Glutamatergic neuron (in vitro differentiated cells): ENCODE measurements at regions not wholly inside any gene's neighbourhood (a gene's known extent, or its start where the extent isn't known, plus 50 kb on each side); places are given as distances from the start of the nearest gene placed in this dataset.

ENCODE experiments used
- DNase-seq: peaks from one replicate; pipeline ENCODE4 v3.0.0; 2022
- H3K27ac Mint-ChIP-seq: one replicate; pipeline ENCODE4 v1.8.0; 2020; ENCODE audit warnings: mild to moderate bottlenecking, mixed read lengths, inconsistent platforms; ENCODE audit not compliant: unreplicated experiment
- H3K27me3 Mint-ChIP-seq: one replicate; pipeline ENCODE4 v1.8.0; 2020; ENCODE audit warnings: mild to moderate bottlenecking, moderate library complexity, mixed read lengths, inconsistent platforms; ENCODE audit not compliant: unreplicated experiment
- H3K36me3 Mint-ChIP-seq: one replicate; pipeline ENCODE4 v1.8.0; 2020; ENCODE audit warnings: mild to moderate bottlenecking, mixed read lengths, inconsistent platforms; ENCODE audit not compliant: unreplicated experiment
- H3K4me1 Mint-ChIP-seq: one replicate; pipeline ENCODE4 v1.8.0; 2020; ENCODE audit warnings: mild to moderate bottlenecking, low read depth, mixed read lengths, inconsistent platforms; ENCODE audit not compliant: unreplicated experiment
- H3K4me3 Mint-ChIP-seq: one replicate; pipeline ENCODE4 v1.8.0; 2020; ENCODE audit warnings: mild to moderate bottlenecking, mixed read lengths, inconsistent platforms; ENCODE audit not compliant: unreplicated experiment
- H3K9me3 Mint-ChIP-seq: one replicate; pipeline ENCODE4 v1.8.0; 2020; ENCODE audit warnings: mild to moderate bottlenecking, moderate library complexity, mixed read lengths, inconsistent platforms; ENCODE audit not compliant: unreplicated experiment
- TF ChIP-seq, protein P1 (sequence below): fragments of 200-600 bp; sonication (generic); IDR thresholded peaks from one replicate; pipeline ENCODE4 v1.5.0; 2021; ENCODE audit not compliant: partially characterized antibody, unreplicated experiment

DNA sequence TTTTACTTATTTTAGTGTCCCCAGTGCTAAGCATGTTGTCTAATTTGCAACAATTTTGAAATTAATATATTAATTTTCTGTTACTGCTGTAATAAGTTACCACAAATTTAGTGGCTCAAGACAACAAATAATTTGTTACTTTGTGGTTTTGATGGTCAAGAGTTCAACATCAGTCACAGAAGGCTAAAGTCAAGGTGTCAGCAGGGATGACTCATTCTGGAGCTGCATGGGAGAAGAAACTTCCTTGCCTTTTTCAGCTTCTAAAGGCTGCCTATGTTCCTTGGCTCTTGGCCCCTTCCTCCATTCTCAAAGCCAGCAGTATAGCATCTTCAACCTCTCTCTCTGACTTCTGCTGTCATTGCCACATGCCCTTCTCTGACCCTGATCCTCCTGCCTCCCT is 271.8 kb downstream of the HLX start:
- DNase-seq, result no peak
- no peaks in the 10 kb centered on the region for H3K36me3 Mint-ChIP-seq
- TF ChIP-seq, protein P1, sequence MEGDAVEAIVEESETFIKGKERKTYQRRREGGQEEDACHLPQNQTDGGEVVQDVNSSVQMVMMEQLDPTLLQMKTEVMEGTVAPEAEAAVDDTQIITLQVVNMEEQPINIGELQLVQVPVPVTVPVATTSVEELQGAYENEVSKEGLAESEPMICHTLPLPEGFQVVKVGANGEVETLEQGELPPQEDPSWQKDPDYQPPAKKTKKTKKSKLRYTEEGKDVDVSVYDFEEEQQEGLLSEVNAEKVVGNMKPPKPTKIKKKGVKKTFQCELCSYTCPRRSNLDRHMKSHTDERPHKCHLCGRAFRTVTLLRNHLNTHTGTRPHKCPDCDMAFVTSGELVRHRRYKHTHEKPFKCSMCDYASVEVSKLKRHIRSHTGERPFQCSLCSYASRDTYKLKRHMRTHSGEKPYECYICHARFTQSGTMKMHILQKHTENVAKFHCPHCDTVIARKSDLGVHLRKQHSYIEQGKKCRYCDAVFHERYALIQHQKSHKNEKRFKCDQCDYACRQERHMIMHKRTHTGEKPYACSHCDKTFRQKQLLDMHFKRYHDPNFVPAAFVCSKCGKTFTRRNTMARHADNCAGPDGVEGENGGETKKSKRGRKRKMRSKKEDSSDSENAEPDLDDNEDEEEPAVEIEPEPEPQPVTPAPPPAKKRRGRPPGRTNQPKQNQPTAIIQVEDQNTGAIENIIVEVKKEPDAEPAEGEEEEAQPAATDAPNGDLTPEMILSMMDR, result no peak
- H3K27me3 Mint-ChIP-seq, result no peaks in the 10 kb centered on the region
- H3K27ac Mint-ChIP-seq, result no peak overlapping the region
- no peaks in the 10 kb centered on the region for H3K9me3 Mint-ChIP-seq
- H3K4me1 Mint-ChIP-seq, result no peaks in the 10 kb centered on the region
- H3K4me3 Mint-ChIP-seq, result no peak overlapping the region

DNA sequence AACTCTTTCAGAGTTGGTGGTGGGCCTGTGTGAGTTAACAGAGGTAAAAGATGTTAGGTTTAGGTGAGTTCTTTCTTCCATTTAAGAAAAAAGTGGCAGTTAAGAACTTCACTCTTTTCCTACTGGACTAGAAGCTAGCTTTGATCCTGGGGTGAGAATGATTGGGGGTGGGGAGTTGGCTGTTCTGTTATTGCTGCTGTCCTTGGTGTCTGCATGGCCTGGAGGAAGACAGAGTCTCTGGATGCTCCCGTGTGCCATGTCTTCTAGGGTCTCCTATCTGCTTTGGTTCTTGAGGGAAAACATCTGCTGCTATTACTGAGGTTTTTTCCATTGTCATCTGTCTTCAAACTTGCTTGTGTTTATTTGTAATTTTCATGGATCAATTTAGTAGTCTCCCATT is 275.7 kb downstream of the HLX start:
- no peaks in the 10 kb centered on the region for H3K9me3 Mint-ChIP-seq
- no peaks in the 10 kb centered on the region for H3K4me1 Mint-ChIP-seq
- no peaks in the 10 kb centered on the region for H3K36me3 Mint-ChIP-seq
- no peak overlapping the region for H3K4me3 Mint-ChIP-seq
- H3K27ac Mint-ChIP-seq, result no peak overlapping the region
- TF ChIP-seq, protein P1, result no peak
- no peaks in the 10 kb centered on the region for H3K27me3 Mint-ChIP-seq
- no peak for DNase-seq

DNA sequence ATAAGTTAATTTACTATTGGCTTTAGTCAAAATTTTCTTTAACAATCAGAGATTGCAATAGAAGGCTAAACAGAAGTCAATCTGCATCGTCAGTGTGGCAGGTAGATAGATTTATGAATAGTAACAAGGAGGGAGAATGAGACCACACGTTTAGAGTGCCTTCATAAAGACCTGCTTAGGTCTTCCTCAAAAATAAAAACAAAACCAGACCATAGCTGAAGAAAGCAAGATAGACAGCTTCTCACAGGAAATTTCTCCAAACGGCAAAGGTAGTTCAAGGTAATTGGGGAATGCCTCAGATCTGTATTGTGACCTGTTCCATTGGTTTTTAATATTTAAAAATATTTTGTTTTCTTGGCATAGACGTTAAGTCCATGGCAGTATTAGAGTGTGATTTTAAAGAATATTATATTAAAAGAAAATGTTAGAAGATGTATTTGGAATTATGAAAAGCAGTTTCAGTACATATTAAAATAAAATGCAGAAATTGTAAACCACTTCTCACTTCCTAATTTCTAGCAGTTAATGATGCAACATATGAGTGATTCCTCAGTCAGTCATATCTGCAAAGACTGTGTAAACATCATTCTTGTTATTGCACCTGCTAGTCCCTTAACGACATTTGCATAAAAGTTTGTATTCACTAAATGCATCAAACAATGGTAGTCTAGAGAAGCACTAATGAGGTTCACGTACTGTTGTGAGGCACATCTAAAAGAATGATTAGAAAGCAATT is 278.0 kb downstream of the HLX start:
- Mint-ChIP-seq H3K27me3 (no peaks in the 10 kb centered on the region), H3K36me3 (no peaks in the 10 kb centered on the region), H3K9me3 (no peaks in the 10 kb centered on the region), H3K4me3 (no peak overlapping the region), H3K4me1 (no peaks in the 10 kb centered on the region), H3K27ac (no peak overlapping the region)
- DNase-seq, result no peak
- TF ChIP-seq, protein P1, result no peak

DNA sequence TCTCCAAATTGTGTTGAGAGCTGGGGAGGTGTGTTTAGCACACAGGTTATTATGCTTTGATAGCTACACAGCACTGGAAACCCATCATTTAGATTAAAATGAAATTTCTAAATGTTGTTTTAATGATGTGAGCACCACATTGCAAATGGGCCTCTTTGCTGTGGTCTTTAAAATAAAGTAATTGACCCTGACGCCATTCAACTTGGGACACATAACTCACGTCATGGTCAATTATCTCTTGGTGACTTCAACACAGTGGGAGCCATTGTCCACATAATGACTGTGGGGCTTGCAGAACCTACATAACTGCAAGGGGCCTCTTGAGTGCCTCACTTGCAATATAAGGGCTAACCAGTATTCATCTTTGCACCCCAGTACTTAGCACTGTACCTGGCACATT is 280.4 kb downstream of the HLX start:
- Mint-ChIP-seq H3K27ac (no peak overlapping the region), H3K4me3 (no peak overlapping the region), H3K36me3 (no peaks in the 10 kb centered on the region), H3K9me3 (no peaks in the 10 kb centered on the region), H3K4me1 (no peaks in the 10 kb centered on the region), H3K27me3 (no peaks in the 10 kb centered on the region)
- TF ChIP-seq, protein P1, result no peak
- DNase-seq, result no peak

DNA sequence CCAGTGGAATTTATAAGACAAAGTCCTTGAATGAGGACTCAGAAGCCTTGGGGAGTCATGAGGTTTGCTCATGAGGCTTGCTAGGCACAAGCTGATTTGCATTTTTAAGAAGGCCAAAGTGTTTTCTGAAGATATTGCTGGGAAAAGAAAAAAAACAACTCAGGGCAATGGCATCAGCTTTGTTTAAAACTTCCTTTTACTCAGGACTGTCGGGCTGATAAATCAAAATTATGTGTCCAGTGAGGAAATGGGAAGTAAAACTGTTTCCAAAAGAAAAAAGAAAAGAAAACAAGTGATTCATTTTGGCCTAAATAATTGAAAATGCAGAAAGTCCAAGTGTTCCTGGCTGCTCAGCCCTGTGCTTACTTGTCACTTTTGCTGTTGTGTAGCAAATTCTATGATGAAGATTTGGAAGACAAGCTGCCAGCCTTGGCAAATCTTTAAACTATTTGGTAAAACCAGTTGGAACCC is 282.4 kb downstream of the HLX start:
- TF ChIP-seq, protein P1, result no peak
- Mint-ChIP-seq H3K27ac (no peak overlapping the region), H3K27me3 (no peaks in the 10 kb centered on the region), H3K4me3 (no peak overlapping the region), H3K4me1 (no peaks in the 10 kb centered on the region), H3K36me3 (no peaks in the 10 kb centered on the region), H3K9me3 (no peaks in the 10 kb centered on the region)
- no peak for DNase-seq
